GM19324 (cell line): ENCODE measurements at regions not wholly inside any gene's neighbourhood (a gene's known extent, or its start where the extent isn't known, plus 50 kb on each side); places are given as distances from the start of the nearest gene placed in this dataset.

Experiments used
- ATAC-seq: cut with Tn5 transposase; IDR thresholded peaks from one replicate; pipeline ENCODE4 v1.9.1; 2021; ENCODE audit warnings: mild to moderate bottlenecking, moderate library complexity; ENCODE audit not compliant: unreplicated experiment, low FRiP score

DNA sequence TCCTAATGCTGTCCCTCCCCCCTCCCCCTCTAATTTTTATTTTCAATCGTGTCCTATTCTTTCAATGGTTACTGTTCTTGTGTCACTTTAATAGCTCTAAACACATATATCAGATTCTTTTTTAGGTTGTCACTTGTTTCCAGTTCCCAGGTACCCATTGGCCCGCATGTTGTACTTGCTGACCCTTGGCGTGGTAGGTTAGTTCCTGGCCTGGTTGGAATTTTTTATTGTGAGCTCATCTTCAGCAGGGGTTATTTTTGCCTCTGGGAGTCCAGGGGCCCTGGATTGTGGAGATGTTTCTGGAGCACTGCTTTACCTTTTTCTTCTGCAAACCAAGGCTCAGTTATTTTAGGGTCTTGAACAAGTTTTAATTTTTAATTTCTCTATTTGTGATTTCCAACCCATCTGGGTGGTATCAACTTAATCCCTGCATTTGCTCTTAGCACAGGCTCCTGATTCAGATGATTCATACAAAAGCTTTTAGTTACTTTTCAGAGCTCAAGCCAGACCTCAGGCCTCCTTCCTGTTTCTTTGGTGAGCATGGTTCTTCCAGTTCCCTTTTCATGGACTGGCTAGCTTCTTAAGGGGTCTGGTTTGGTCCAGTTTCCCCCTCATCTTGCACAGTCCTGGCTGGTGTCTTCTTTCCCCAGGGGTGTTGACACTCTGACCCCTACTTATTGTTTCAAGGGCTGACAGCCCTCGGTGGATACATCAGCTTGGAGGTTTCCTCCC is 220.5 kb downstream of the TM9SF2 start:
- no peak for ATAC-seq

DNA sequence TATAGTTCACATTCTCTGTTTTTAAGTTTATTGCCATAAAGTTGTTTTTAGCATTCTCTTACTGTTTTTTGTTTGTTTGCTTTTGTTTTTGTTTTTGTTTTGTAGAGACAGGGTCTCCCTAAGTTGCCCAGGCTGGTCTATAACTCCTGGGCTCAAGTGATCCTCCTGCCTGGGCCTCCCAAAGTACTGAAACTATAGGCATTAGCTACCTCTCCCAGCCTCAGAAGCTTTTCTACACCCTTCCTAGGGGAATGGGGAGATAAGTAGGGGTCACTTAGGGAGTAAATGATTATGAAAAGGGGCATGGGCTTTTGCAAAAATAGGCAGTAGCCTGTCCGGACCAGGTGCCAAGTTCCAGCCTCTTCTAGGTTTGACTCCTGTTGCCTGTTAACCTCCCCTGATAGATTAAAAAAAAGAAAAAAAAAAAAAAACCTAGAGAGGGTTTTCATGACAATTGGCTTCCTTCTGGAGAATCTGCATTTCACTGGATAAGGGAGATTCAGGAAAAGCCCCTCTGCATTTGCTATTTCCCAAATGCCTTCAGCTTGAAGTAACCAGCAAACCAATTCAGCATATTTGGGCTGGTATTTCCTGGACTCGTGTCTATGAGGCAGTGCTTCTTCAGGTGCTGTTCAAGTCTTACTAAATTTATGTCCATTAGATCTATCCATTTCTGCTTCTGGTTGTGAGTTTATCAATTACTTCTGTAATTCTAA is 216.8 kb downstream of the TM9SF2 start:
- no peak for ATAC-seq

DNA sequence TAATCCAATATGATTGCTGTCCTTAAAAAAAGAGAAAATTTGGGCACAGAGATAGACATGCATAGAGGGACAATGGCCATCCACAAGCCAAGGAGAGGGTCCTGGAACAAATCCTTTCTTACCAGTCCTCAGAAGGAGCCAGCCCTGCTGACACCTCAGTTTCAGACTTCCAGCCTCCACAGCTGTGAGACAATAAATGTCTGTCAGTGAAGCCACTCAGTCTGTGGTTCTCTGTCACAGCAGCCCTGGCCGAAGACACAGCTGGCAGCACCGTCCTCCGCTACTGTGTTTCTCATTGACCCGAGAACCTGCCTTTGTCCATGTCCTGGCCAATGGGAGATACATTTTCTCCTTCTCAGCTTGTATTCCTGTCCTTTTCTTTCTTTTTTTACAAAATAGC is 207.9 kb downstream of the TM9SF2 start:
- ATAC-seq, result no peak

DNA sequence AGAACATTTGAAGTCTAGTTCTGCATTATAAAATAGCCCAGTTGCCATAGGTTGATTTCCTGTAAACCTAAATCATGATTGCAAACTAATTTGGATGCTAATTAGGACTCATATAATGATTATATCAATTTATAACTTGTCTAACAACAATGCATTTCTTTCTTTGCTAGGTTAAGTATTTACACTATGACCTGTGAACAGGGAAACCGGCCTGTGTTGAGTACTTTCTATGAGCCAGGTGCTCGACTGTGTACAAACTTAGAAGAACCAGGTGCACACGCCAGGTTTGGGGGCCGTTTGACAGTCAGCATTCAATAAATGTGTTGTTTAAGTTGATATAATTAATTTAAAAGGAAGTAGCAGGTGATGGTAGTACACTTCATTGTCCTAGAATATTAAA is 203.1 kb downstream of the TM9SF2 start:
- ATAC-seq, result no peak

DNA sequence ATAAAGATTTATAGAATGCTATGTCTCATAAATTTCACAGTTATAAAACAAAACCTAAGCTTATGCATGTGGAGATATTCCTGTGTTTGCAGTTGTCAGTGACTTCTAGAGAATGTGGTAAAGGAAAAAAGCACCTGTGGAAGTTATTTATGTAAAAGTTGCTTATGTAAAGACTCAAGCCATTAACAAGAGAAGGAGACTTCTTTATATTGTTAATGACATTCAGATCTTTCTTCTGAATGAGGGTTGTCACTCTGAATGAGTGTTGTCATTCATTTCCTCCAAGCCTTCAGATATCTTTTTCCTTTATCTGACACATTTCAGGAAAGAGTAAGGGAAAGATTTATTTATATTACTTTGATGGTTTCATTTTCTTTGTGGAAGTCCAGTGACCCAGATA is 202.6 kb downstream of the TM9SF2 start:
- no peak for ATAC-seq

DNA sequence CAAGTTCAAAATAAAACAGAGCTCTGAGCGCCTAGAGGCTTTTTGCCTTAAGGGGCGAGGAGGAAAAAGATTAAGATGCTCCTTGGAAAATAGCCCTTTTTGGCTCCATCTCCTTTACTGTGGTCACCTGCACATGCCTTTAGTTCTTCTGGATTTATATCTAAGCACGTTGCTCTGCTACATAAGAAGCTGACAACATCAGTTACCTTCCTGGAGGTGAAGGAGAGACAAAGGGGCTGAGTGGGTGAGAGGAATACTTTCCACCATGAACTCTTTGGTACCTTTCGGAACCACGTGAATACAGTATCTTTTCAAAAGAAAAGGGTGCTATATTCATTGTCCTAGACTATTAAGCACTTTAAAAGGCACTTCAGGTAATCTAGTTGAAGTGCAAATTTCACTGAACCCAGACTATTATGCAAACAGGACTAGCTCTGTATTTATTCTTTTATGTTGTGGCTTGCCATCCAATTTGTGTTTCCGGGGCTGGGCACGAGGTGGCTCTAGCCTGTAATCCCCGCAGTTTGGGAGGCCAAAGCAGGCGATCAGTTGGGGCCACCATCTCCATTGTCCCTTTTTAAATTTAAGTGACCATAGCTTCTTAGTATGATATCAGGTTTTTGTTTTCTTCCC is 201.5 kb downstream of the TM9SF2 start:
- ATAC-seq, result no peak

DNA sequence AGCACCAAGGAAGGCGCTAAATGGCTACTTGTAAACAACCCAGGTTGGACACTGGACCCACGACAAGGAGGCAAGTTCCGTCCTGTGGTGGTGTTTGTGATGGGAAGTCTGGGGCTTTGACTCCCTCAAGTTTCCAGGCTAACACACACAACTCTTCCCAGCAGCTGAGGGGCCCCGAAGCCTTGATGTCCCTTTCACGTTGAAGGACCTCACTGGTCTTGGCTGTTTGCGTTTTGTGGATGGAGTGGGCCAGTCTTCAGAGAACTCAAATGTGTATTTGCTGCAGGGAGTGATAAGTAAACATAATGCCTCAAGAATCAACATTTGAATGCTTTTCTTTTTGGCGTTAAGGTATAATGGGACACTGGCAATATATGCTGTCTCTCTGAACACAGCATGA is 199.2 kb downstream of the TM9SF2 start:
- ATAC-seq, result no peak

DNA sequence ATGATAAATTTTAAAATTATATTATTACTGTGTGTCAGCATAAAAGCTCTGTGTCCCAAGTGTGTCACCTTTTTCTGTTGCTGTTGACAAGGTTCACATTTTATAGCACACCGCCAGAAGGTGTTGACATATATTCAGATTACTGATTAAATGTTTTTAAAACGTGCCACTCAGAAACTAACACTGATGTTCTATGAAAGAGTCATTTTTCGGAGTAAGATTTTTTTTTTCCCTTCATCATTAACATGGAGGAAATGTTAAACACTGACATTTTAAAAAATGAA is 197.5 kb downstream of the TM9SF2 start:
- ATAC-seq, result no peak

DNA sequence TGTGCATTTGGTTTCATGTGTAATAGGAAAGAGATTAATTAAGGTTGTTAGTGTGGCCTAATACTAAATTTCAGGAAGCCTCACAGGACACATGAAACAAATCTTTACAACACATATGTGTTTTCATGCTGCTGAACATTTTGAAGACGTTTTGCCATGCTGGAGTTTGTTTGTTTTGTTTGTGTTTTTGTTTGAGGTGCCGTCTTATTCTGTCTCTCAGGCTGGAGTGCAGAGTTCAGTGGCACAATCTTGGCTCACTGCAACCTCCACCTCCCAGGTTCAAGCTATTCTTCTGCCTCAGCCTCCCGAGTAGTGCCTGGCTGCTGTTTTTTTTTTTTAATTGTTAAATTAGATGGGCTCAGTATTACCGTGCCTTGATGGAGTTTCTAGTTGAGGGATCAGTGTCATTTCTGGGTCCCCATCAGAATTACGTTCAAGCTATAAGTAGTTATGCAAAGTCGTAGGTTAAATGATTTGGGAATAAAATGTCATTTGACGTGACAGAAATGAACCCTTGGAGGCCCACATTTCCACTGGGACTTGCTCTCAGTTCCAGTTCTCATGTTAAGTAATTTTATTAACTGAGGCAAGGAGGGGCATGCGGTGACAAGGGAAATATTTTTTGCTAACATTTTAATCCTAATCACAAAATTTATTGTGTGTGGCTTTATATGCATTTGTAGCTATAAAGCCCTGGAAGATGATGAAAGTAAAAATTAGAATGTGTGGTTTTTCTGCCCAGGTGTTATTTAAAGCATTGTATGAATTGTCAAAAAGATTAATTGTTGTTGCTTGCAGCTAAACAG is 196.9 kb downstream of the TM9SF2 start:
- ATAC-seq, result no peak

DNA sequence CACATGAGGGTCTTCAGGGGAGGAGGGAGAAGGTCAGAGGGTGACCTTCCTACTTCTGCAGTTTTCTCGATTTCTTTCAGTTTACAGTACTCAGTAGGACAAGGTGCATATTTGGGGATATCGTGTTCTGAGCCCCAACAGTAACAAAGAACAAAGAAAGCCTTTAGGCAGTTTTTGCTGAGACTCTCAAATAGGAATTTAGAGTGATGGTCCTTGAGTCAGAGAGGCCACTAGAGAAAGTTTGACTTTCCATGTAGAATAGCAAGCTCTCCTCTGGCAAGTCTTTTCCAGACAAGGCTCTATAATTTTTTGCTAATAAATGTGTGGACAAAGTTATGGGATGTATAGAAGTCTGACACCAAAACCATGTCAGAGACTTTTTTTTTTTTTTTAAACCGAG is 194.6 kb downstream of the TM9SF2 start:
- no peak for ATAC-seq

DNA sequence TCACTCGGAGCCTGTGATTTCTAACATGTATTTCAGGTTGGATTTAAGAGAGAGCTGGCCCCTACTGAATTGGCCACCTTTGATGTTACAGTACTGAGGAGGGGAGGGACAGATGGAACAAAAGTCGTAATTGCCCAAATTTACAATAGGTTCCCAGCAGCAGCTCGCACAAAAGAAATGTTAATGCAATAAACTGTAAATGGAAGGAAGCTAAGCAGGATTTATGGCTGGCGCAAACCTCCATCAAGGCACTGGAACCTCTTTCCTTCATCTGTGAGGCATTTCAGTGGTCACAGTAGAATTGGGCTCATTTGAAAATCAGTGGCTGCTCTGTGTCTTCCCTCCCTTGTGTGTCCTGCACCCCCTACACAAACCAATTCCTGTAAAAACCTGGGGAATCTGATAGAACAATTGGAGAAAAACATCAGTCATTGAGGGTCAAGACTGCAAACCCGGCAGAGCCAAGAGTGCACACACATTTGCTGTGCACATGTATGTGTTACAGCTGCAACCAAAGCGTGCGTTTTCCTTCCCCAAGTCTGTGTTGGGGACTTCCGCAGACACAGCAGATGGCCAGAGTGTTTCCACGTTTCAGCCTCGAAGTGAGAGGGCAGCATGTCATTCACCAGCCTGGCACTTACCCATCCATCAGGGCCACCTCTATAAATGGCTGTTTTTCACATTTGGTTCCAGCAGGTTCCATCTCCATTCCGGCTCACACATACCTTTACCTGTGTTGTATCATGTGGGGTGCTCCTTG is 192.8 kb downstream of the TM9SF2 start:
- no peak for ATAC-seq

DNA sequence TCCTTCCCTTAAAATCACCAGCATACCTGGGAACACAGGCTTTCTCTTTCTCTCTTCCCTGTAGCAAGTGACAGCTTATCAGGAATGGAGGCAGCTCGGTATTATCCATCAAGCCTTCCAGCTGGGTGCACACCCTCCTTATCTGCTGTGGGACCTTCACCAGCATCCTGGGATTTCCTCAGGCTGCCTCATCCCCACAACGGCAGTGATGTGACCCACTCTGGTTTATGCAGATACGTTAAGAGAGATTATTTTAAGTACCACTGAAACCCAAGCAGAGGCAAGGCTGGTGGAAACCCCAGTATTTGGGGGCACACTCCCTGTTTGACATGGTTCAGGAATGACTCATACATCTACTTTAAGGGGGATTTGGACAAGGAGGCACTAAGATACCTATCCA is 192.1 kb downstream of the TM9SF2 start:
- ATAC-seq, result no peak

DNA sequence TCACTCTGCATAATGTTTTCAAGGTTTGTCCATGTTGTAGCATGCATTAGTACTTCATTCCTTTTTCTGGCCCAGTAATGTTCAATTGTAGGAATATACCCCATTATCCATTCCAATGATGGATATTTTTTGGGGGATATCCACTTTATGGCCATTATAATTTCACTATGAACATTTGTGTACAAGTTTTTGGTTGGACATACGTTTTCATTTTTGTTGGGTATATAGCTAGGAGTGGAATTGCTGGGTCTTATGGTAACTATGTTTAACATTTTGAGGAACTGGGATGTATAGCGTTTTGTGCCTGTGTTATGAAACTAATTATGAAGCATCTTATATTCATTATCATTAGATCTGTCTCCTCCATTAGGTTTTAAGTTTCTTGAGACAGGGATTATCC is 191.6 kb downstream of the TM9SF2 start:
- no peak for ATAC-seq

DNA sequence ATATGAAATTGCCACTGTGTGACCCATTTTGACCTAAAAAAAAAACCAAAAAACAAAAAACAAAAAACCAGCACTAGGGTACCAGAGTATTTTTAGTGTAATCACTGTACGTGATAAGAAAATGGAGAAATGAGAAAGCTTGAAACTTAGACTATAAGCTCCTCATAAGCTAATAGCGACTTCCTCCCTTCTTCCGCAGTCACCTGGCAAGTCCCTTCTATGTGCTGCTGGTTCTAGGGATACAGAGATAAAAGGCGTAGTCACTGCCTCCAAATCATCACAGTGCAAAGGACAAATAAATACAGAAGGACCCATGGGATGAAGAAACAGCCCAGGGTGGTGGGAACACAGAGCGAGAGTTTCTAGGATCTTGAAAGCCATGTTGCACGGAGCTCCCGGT is 190.3 kb downstream of the TM9SF2 start:
- no peak for ATAC-seq

DNA sequence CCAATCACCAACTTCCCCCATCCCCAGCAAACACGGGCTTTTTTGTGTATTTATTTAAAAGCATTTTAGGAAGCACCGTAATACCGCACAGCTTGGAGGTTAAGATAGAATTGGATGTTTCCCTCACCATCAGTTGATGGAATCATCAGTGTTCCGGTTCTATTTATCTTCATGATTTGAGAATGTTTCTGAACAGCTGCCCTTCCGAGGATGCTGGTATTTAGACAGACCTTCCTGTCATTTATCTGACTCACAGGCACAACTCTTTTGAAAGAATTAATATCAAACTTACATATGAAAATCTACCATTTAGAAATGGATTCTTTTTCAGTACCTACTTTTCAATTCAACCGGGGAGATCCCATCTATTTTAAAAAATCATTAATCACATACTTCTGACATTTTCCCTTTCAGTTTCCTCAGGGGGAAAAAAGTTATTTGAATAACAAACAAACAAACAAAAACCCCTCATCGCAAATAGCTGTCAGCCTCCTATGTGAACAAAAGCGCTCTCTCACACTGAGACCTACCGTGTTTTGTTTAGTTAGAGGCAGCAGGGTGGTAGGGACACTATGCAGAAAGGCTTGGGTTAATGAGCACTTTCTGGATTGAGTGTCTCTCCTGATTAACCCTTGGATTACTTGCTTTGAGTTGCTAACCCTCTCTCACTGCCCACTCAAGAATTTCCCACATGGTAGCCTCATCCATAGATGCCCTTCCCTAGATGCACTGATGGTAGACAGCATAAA is 189.3 kb downstream of the TM9SF2 start:
- ATAC-seq, result no peak

DNA sequence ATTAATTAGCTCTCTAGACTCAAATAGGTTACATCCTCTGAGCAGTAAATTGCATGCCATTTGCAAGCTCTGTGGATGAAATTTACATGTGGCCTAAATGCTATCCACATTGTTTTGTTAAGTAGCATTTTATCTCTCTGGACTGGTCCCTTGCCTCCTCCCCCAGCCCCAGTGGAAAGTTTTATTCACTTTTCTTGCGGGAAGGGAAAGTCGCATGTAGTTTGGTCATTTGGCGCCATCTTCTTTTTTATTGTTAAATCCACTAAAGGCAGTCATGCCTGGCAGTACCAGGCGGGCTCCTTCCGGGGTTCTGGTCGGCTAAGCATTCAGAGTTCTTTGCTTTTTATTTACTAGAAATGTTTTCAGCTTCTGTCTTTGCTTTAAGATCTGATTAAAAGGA is 188.7 kb downstream of the TM9SF2 start:
- no peak for ATAC-seq

DNA sequence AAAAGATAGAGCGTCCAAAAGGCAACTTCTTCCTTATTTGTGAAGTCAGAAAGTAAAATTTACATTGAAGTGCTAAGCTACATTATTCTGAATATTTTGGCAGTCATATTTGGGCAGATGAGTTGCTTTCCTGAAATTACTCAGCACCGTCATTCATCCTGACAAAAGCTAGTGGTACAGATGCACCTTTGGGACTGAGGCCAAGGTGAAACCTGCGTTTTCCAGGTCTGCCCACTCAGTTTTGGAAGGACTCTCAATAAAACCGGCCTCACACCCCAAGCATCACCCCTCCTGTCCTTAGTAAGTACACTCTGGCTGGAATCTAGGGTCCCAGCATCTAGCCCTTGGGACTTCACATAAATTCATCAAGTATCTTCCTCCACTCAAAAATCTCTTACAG is 187.5 kb downstream of the TM9SF2 start:
- ATAC-seq, result no peak

DNA sequence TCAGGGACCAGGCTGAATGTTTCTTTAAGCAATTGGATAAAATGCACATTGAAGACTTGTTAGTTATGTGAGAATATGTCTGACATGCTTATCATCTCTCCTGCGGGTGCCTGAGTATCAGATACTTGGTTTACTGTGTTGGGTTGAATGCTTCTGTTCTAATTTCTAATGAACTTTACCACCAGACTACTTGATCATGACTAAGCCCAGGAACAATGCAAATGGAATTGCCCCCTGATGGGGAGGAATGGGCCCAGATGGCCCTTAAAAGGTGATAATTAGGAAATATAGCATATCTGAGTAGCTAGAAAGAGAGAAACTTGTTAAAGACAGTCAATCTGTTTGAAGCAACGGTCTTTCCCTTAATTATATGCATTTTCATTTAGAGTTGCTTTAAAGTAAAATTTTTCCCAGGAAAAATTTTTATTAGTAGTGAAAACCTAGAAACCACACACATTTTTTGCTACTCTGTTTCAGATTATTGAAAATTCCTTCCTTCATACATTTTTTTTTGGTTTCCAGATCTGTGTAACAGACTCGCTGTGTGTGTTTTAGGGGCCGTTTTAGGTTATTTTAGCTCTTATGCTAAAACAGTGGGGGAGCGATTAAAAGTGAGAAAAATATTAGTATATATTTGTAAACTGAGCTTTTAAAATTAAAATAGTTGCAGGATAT is 186.6 kb downstream of the TM9SF2 start:
- ATAC-seq, result no peak

DNA sequence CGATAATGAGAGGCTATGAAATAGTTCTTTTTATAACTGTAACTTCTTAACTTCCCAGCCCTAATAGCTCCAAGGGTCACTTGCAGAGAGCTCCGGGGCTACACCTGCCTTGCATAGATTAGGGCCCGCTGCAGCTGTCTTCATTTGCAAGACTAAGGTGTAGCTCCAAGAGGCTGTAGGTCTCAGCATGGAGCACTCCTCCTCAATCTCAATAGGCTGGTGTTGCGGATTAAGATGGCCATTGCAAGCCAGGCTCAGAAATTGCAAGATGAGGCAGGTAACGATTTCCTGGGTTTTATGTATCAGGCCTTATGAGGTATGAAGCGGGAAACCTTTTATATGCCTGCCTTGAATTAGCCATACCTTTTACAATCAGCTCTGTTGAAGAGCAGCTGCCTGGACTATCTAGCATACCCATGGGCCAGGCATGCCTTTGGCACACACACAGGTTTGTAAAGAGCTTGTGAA is 185.7 kb downstream of the TM9SF2 start:
- no peak for ATAC-seq
